Neural progenitor cell (in vitro differentiated cells): ENCODE measurements at regions not wholly inside any gene's neighbourhood (a gene's known extent, or its start where the extent isn't known, plus 50 kb on each side); places are given as distances from the start of the nearest gene placed in this dataset.

Experiments used
- DNase-seq: peaks from one replicate; pipeline ENCODE4 v3.0.0-alpha.2; 2016; ENCODE audit warnings: low spot score
- H2AFZ ChIP-seq: fragments of 200-600 bp; sonication (generic); replicated peaks from 2 replicates; pipeline ENCODE4 v1.6.1; 2016; ENCODE audit warnings: antibody characterized with exemption
- H3F3A ChIP-seq: fragments of 200-600 bp; sonication (generic); 2 replicates; pipeline ENCODE4 v1.6.1; 2016; ENCODE audit warnings: antibody characterized with exemption, low read depth
- H3K27ac ChIP-seq: fragments of 200-600 bp; sonication (generic); 2 replicates; pipeline ENCODE4 v1.5.1; 2016; ENCODE audit warnings: mild to moderate bottlenecking
- H3K27me3 ChIP-seq: fragments of 200-600 bp; sonication (generic); 2 replicates; pipeline ENCODE4 v1.6.1; 2016; ENCODE audit warnings: mild to moderate bottlenecking, moderate library complexity
- H3K36me3 ChIP-seq: fragments of 200-600 bp; sonication (generic); 2 replicates; pipeline ENCODE4 v1.5.1; 2016
- H3K4me1 ChIP-seq: fragments of 200-600 bp; sonication (generic); 2 replicates; pipeline ENCODE4 v1.6.1; 2016; ENCODE audit warnings: mixed run types
- H3K4me2 ChIP-seq: fragments of 200-600 bp; sonication (generic); 2 replicates; pipeline ENCODE4 v1.6.1; 2016
- H3K4me3 ChIP-seq: fragments of 200-600 bp; sonication (generic); 2 replicates; pipeline ENCODE4 v1.5.1; 2016
- H3K79me2 ChIP-seq: fragments of 200-600 bp; sonication (generic); 2 replicates; pipeline ENCODE4 v1.6.1; 2016; ENCODE audit warnings: low read depth
- H3K9ac ChIP-seq: fragments of 200-600 bp; sonication (generic); 2 replicates; pipeline ENCODE4 v1.6.1; 2016
- H3K9me3 ChIP-seq: fragments of 200-600 bp; sonication (generic); 2 replicates; pipeline ENCODE4 v1.5.1; 2016; ENCODE audit warnings: low read depth
- H4K20me1 ChIP-seq: fragments of 200-600 bp; sonication (generic); 2 replicates; pipeline ENCODE4 v1.6.1; 2016; ENCODE audit warnings: low read depth
- H3K27ac Mint-ChIP-seq: 3 replicates; pipeline ENCODE4 v1.8.0; 2021; ENCODE audit warnings: mixed read lengths
- H3K27me3 Mint-ChIP-seq: 2 replicates; pipeline ENCODE4 v1.8.0; 2022; ENCODE audit warnings: low read depth, mild to moderate bottlenecking, inconsistent platforms, moderate library complexity, mixed read lengths; ENCODE audit not compliant: insufficient read depth
- H3K36me3 Mint-ChIP-seq: 3 replicates; pipeline ENCODE4 v1.8.0; 2021; ENCODE audit warnings: mixed read lengths
- H3K4me1 Mint-ChIP-seq: 3 replicates; pipeline ENCODE4 v1.8.0; 2021; ENCODE audit warnings: mixed read lengths
- H3K4me3 Mint-ChIP-seq: 3 replicates; pipeline ENCODE4 v1.8.0; 2021; ENCODE audit warnings: mild to moderate bottlenecking, moderate library complexity, mixed read lengths
- H3K9me3 Mint-ChIP-seq: 3 replicates; pipeline ENCODE4 v1.8.0; 2020; ENCODE audit warnings: mixed read lengths
- CTCF ChIP-seq: fragments of 200-600 bp; sonication (generic); IDR thresholded peaks from 2 replicates; pipeline ENCODE4 v1.5.1; 2017; ENCODE audit warnings: antibody characterized with exemption, mild to moderate bottlenecking
- EZH2 ChIP-seq: fragments of 200-600 bp; sonication (generic); IDR thresholded peaks from 2 replicates; pipeline ENCODE4 v1.6.1; 2017; ENCODE audit warnings: antibody characterized with exemption, mild to moderate bottlenecking, moderate library complexity
- EZH2phosphoT487 ChIP-seq: fragments of 200-600 bp; sonication (generic); IDR thresholded peaks from 2 replicates; pipeline ENCODE4 v1.6.1; 2017; ENCODE audit warnings: antibody characterized with exemption

GRCh38 chr13:109636736-109637135 is 149.6 kb downstream of the IRS2 start:
- peaks cover 8% of the 10 kb centered on the region for H3K27me3 Mint-ChIP-seq
- Histone ChIP-seq H3K4me3 (no peak overlapping the region), H2AFZ (no peak overlapping the region), H3K27ac (no peak overlapping the region), H3F3A (no peaks in the 10 kb centered on the region), H3K4me2 (no peak overlapping the region), H3K27me3 (no peaks in the 10 kb centered on the region), H3K9ac (no peak overlapping the region), H3K4me1 (no peaks in the 10 kb centered on the region), H4K20me1 (no peaks in the 10 kb centered on the region), H3K36me3 (no peaks in the 10 kb centered on the region), H3K79me2 (no peaks in the 10 kb centered on the region), H3K9me3 (no peaks in the 10 kb centered on the region)
- peaks cover 3% of the 10 kb centered on the region for H3K36me3 Mint-ChIP-seq
- no peak for DNase-seq
- H3K4me1 Mint-ChIP-seq, result peaks cover 16% of the 10 kb centered on the region
- H3K27ac Mint-ChIP-seq, result no peak overlapping the region
- no peak overlapping the region for H3K4me3 Mint-ChIP-seq
- TF ChIP-seq EZH2 (no peak), EZH2phosphoT487 (no peak), CTCF (no peak)
- H3K9me3 Mint-ChIP-seq, result peaks cover 34% of the 10 kb centered on the region

GRCh38 chr13:109631069-109631468 is 155.3 kb downstream of the IRS2 start:
- H3K4me1 ChIP-seq, result peaks cover 17% of the 10 kb centered on the region
- Mint-ChIP-seq H3K9me3 (peaks cover 9% of the 10 kb centered on the region), H3K4me1 (peaks cover 10% of the 10 kb centered on the region), H3K27me3 (peaks cover 13% of the 10 kb centered on the region), H3K27ac (no peak overlapping the region), H3K36me3 (no peaks in the 10 kb centered on the region), H3K4me3 (no peak overlapping the region)
- no peak overlapping the region for H3K9ac ChIP-seq
- TF ChIP-seq EZH2phosphoT487 (no peak), CTCF (no peak), EZH2 (no peak)
- no peaks in the 10 kb centered on the region for H3K36me3 ChIP-seq
- no peak overlapping the region for H3K27ac ChIP-seq
- H2AFZ ChIP-seq, result no peak overlapping the region
- no peaks in the 10 kb centered on the region for H3F3A ChIP-seq
- no peak for DNase-seq
- no peaks in the 10 kb centered on the region for H3K79me2 ChIP-seq
- no peaks in the 10 kb centered on the region for H3K9me3 ChIP-seq
- H4K20me1 ChIP-seq, result no peaks in the 10 kb centered on the region
- no peak overlapping the region for H3K4me2 ChIP-seq
- H3K27me3 ChIP-seq, result no peaks in the 10 kb centered on the region
- no peak overlapping the region for H3K4me3 ChIP-seq

- TF ChIP-seq EZH2phosphoT487, result no peak
- no peak for TF ChIP-seq CTCF
- TF ChIP-seq EZH2, result no peak
- H3K4me1 ChIP-seq, result peaks cover 17% of the 10 kb centered on the region
- Mint-ChIP-seq H3K4me1 (peaks cover 10% of the 10 kb centered on the region), H3K27me3 (peaks cover 12% of the 10 kb centered on the region), H3K9me3 (peaks cover 9% of the 10 kb centered on the region), H3K36me3 (no peaks in the 10 kb centered on the region), H3K4me3 (no peak overlapping the region), H3K27ac (no peak overlapping the region)
- H3K9me3 ChIP-seq, result no peaks in the 10 kb centered on the region
- no peaks in the 10 kb centered on the region for H3K27me3 ChIP-seq
- H3K36me3 ChIP-seq, result no peaks in the 10 kb centered on the region
- no peaks in the 10 kb centered on the region for H3F3A ChIP-seq
- H3K79me2 ChIP-seq, result no peaks in the 10 kb centered on the region
- no peaks in the 10 kb centered on the region for H4K20me1 ChIP-seq
- H3K9ac ChIP-seq, result no peak overlapping the region
- no peak overlapping the region for H2AFZ ChIP-seq
- DNase-seq, result no peak
- H3K4me2 ChIP-seq, result no peak overlapping the region
- H3K4me3 ChIP-seq, result no peak overlapping the region
- no peak overlapping the region for H3K27ac ChIP-seq
These were observed 156.1 kb downstream of the IRS2 start for GRCh38 chr13:109630271-109630670.

GRCh38 chr13:109629737-109630136 is 156.6 kb downstream of the IRS2 start:
- TF ChIP-seq CTCF, result no peak
- no peak for TF ChIP-seq EZH2
- TF ChIP-seq EZH2phosphoT487, result no peak
- no peaks in the 10 kb centered on the region for H3K36me3 Mint-ChIP-seq
- Histone ChIP-seq H3F3A (no peaks in the 10 kb centered on the region), H3K4me2 (no peak overlapping the region), H3K4me1 (peaks cover 17% of the 10 kb centered on the region), H3K9me3 (no peaks in the 10 kb centered on the region), H3K9ac (no peak overlapping the region), H3K79me2 (no peaks in the 10 kb centered on the region), H2AFZ (no peak overlapping the region), H3K4me3 (no peak overlapping the region), H4K20me1 (no peaks in the 10 kb centered on the region), H3K27me3 (no peaks in the 10 kb centered on the region), H3K27ac (no peak overlapping the region), H3K36me3 (no peaks in the 10 kb centered on the region)
- no peak overlapping the region for H3K4me3 Mint-ChIP-seq
- H3K27me3 Mint-ChIP-seq, result peaks cover 7% of the 10 kb centered on the region
- peaks cover 4% of the 10 kb centered on the region for H3K9me3 Mint-ChIP-seq
- peaks cover 10% of the 10 kb centered on the region for H3K4me1 Mint-ChIP-seq
- no peak overlapping the region for H3K27ac Mint-ChIP-seq
- DNase-seq, result no peak
